ENCODE measurements at regions not wholly inside any gene's neighbourhood (a gene's known extent, or its start where the extent isn't known, plus 50 kb on each side); places are given as distances from the start of the nearest gene placed in this dataset.

DNA sequence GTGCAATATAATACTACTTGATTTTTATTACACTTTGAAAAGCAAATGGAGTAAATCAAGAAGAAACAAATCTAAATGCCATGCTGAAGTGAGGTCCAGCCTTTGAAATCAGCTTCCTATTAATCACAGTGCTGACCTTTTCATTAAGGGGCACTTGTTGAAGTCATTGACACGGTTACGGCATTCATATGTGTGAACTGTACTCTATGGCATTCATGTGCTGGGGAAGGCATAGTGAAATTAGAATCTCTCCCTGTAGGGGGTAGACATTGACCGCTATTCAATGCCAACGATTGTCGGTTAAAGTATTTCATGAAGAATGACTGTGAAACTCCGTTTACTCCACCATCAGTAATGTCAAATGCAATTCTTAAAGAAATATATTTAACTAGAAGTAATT lies 296.1 kb upstream of the SEMA3A start:
- H3K4me3 ChIP-seq = no peak overlapping the region
- no peaks in the 10 kb centered on the region for H3K4me1 ChIP-seq (replicated peaks in 1 of 2)
- no peaks in the 10 kb centered on the region for H3K27me3 ChIP-seq
- intact Hi-C loops (cut with DNase I) = no loop called here
- H3K36me3 ChIP-seq (replicated peaks in 1 of 2) = no peaks in the 10 kb centered on the region
- H3K9me3 ChIP-seq (replicated peaks in 1 of 3) = no peaks in the 10 kb centered on the region
- no peak overlapping the region for H3K27ac ChIP-seq
- TF ChIP-seq POLR2A (IDR thresholded peaks at IDR 0.05) = no peak
- TF ChIP-seq, protein P1, sequence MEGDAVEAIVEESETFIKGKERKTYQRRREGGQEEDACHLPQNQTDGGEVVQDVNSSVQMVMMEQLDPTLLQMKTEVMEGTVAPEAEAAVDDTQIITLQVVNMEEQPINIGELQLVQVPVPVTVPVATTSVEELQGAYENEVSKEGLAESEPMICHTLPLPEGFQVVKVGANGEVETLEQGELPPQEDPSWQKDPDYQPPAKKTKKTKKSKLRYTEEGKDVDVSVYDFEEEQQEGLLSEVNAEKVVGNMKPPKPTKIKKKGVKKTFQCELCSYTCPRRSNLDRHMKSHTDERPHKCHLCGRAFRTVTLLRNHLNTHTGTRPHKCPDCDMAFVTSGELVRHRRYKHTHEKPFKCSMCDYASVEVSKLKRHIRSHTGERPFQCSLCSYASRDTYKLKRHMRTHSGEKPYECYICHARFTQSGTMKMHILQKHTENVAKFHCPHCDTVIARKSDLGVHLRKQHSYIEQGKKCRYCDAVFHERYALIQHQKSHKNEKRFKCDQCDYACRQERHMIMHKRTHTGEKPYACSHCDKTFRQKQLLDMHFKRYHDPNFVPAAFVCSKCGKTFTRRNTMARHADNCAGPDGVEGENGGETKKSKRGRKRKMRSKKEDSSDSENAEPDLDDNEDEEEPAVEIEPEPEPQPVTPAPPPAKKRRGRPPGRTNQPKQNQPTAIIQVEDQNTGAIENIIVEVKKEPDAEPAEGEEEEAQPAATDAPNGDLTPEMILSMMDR (IDR thresholded peaks at IDR 0.05) = no peak
- 76 to 81% (median 80%) methylated on average over 6 of the region's 6 CpGs for WGBS, 4 donors
- DNase-seq = no peak

DNA sequence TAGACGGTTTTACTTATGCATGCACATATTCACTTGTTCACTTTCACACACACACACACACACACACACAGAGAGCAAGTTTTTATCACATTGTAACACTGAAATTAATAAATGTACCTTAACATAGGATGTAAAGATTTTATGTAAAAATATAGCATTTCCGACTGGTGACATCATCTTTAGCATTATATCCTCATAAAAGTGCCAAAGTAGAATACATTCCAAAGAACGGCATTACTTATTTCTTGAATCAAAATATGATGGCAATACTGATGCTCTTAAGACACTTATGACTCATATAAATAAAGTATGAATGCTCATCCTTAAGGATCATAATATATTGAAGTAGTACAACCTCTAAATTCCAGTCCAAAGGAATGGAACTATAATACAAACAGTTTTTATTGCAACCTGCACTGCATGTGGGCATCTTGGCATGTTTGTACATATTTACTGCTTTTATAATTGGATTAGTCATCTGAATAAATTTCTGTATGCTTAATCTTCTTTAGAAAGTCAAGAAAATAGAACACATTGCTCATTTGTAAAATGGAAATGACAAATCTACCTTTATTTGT lies 290.0 kb upstream of the SEMA3A start:
- 86 to 90% (median 88%) methylated on average over 3 of the region's 3 CpGs for WGBS, 4 donors
- no peak for DNase-seq
- no peaks in the 10 kb centered on the region for H3K36me3 ChIP-seq (replicated peaks in 1 of 2)
- H3K9me3 ChIP-seq (replicated peaks in 1 of 3) = no peaks in the 10 kb centered on the region
- TF ChIP-seq, protein P1 (IDR thresholded peaks at IDR 0.05) = no peak
- TF ChIP-seq POLR2A (IDR thresholded peaks at IDR 0.05) = no peak
- no peak overlapping the region for H3K27ac ChIP-seq
- H3K4me1 ChIP-seq (replicated peaks in 1 of 2) = no peaks in the 10 kb centered on the region
- H3K4me3 ChIP-seq = no peak overlapping the region
- intact Hi-C loops (cut with DNase I) = no loop called here
- no peaks in the 10 kb centered on the region for H3K27me3 ChIP-seq

DNA sequence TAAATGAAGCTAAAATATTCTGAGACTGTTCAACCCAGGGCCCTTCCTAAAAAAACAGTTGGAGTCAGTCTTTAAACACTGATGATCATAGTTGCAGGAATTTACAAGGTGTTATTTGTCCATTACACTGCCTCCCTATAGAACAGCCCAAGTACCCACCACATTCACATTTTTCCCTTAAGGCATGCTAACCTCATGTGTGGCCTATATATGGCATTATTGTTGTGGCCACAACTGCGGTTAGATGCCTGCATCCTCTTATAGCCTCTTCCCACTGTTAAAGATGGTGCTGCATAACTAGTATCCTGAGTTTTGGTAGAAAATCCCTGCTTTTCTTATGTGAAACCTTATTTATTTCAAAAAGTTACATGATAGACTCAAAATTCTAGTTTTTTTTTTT lies 287.9 kb upstream of the SEMA3A start:
- intact Hi-C loops (cut with DNase I) = no loop called here
- no peak overlapping the region for H3K4me3 ChIP-seq
- no peak for DNase-seq
- H3K9me3 ChIP-seq (replicated peaks in 1 of 3) = no peaks in the 10 kb centered on the region
- H3K27me3 ChIP-seq = no peaks in the 10 kb centered on the region
- no peaks in the 10 kb centered on the region for H3K36me3 ChIP-seq (replicated peaks in 1 of 2)
- no peak overlapping the region for H3K27ac ChIP-seq
- no peaks in the 10 kb centered on the region for H3K4me1 ChIP-seq (replicated peaks in 1 of 2)
- TF ChIP-seq, protein P1 (IDR thresholded peaks at IDR 0.05) = no peak
- 95 to 98% (median 96%) methylated on average over 1 of the region's 1 CpG for WGBS, 4 donors

DNA sequence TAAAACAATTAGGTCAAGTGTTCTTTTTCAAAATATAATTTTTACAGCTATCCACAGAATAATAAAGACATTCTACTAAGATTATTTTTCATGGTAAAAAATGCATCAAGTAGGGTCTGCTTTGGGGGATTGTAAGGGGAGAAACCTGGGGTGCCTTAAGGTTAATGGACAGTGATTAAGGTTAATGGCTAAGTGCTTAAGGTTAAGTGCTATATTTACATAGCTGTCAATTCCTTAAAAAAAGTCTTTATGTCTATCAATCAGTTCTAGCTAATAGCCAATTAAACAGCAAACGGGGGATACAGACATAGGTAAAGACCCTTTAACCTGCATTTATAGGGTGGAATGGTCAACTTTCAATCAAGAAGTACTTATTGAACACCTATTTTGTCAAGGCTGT lies 284.5 kb upstream of the SEMA3A start:
- no peak overlapping the region for H3K4me3 ChIP-seq
- intact Hi-C loops (cut with DNase I) = no loop called here
- no peaks in the 10 kb centered on the region for H3K4me1 ChIP-seq (replicated peaks in 1 of 2)
- DNase-seq = no peak
- no peaks in the 10 kb centered on the region for H3K27me3 ChIP-seq
- TF ChIP-seq POLR2A (IDR thresholded peaks at IDR 0.05) = no peak
- TF ChIP-seq, protein P1 (IDR thresholded peaks at IDR 0.05) = no peak
- no peaks in the 10 kb centered on the region for H3K9me3 ChIP-seq (replicated peaks in 1 of 3)
- H3K36me3 ChIP-seq (replicated peaks in 1 of 2) = no peaks in the 10 kb centered on the region
- H3K27ac ChIP-seq = no peak overlapping the region
- WGBS, 4 donors = 58 to 80% (median 68%) methylated on average over 1 of the region's 1 CpG
